B cell (primary cell): ENCODE measurements at regions not wholly inside any gene's neighbourhood (a gene's known extent, or its start where the extent isn't known, plus 50 kb on each side); places are given as distances from the start of the nearest gene placed in this dataset.

Source experiments
- EZH2 ChIP-seq: IDR thresholded peaks from 2 replicates; pipeline ENCODE4 v1.6.1; 2012; ENCODE audit warnings: borderline replicate concordance, low read depth, mild to moderate bottlenecking, moderate library complexity, low read length; ENCODE audit not compliant: insufficient read depth, poor library complexity, severe bottlenecking
- TF ChIP-seq, protein P1 (sequence below): fragments of 200-600 bp; IDR thresholded peaks from one replicate; pipeline ENCODE4 v1.8.0; 2022; ENCODE audit warnings: antibody characterized with exemption, mild to moderate bottlenecking

DNA sequence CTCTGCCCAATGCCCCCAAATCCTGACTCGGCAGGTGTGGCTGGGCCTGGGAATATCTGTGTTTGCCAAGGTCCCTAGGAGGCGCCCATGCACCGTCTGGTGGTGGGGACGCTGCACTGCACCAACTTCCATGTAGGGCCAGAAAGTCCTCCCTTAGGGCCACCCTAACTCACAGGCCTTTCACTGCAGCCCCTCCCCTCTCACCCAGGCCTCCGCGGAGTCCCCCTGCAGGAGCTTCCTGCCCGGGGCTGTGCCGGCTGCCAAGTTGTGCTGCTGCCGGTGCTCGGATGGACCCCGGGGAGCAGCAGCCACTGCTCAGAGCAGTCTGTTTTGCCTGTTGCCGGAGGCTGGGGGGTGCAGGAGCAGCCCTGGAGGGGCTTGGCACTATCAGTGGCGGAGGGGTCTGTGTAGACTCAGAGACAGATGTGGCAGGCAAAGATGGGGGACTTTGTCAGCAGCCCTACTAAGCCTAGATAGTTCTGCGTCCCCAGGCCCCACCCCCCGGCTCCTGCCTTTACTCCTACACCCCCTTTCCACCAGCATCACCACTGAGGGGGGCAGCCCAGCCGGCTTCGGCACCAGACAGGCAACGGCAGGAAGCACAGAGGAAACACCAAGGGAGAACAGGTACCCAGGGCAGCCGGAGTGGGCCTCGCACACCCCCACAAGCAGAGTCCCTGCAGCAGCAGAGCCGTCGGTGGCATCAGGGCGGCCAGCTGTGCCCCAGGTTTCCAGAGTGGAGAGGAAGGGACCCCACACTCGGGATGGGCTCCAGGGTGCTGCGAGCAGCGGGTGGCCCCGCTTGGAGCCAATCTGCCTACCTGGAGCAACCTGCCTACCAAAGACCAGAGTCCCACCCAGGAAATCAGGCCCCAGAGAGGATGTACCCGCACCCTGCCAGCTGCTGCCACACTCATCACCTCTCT, 124.3 kb downstream of the TRIM29 start:
- TF ChIP-seq, protein P1, sequence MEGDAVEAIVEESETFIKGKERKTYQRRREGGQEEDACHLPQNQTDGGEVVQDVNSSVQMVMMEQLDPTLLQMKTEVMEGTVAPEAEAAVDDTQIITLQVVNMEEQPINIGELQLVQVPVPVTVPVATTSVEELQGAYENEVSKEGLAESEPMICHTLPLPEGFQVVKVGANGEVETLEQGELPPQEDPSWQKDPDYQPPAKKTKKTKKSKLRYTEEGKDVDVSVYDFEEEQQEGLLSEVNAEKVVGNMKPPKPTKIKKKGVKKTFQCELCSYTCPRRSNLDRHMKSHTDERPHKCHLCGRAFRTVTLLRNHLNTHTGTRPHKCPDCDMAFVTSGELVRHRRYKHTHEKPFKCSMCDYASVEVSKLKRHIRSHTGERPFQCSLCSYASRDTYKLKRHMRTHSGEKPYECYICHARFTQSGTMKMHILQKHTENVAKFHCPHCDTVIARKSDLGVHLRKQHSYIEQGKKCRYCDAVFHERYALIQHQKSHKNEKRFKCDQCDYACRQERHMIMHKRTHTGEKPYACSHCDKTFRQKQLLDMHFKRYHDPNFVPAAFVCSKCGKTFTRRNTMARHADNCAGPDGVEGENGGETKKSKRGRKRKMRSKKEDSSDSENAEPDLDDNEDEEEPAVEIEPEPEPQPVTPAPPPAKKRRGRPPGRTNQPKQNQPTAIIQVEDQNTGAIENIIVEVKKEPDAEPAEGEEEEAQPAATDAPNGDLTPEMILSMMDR = no peak
- TF ChIP-seq EZH2 = no peak
